ENCODE measurements at regions not wholly inside any gene's neighbourhood (a gene's known extent, or its start where the extent isn't known, plus 50 kb on each side); places are given as distances from the start of the nearest gene placed in this dataset.
A peak's percentile ranks its signal among the peaks of the same experiment; 100 is the strongest.
"Not testable (repeated sequence)": the region's sequence is repeated elsewhere in the genome, so short reads cannot be mapped to it uniquely, and the experiment has no call there.

DNA sequence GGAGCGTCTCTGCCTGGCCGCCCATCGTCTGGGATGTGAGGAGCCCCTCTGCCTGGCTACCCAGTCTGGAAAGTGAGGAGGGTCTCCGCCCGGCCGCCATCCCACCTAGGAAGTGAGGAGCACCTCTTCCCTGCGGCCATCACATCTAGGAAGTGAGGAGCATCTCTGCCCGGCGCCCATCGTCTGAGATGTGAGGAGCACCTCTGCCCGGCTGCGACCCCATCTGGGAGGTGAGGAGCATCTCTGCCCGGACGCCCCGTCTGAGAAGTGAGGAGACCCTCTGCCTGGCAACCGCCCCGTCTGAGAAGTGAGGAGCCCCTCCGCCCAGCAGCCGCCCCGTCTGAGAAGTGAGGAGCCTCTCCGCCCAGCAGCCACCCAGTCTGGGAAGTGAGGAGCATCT is 84.5 kb downstream of the IDS start:
- not testable (repeated sequence) for DNase-seq (ENCODE audit: low read depth in 2 of 2)

DNA sequence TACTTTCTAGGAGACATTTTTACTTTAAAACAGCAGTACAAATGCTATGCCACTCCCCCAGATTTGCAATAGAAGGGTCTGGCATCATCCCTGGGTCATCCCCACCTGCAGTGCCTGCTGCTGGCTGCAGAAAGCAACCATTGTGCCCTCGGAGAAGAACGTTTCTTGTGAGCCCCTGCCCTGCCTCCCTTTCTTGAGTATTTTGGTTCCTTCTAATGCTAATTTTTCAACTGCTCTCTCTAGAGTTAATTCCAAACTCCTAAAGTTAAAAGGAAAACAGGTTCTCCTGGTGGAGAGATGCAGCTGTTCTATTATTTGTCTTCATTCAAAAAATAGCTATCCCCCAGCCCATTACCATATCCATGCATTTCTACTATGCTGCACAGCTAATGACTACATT is 107.1 kb downstream of the IDS start:
- DNase-seq (ENCODE audit: low read depth in 2 of 2): no peak

DNA sequence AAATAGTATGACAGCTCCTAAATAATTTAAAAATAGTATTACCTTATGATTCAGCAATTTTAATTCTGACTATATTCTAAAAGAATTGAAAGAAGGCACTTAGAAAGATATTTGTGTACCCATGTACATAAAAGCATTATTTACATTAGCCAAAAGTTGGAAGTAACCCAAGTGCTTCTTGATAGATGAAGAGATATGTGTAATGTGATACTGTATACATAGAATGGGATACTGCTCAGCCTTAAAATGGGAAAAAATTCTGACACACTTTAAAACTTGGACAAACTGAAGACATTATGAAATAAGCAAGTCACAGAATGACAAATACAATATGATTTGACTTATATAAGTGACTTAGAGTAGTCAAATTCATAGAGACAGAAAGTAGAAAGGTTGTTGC is 112.2 kb downstream of the IDS start:
- DNase-seq (ENCODE audit: low read depth in 2 of 2): no peak

GRCh38 chrX:149383852-149384251 is 121.3 kb downstream of the IDS start:
- DNase-seq (ENCODE audit: low read depth in 2 of 2): no peak

DNA sequence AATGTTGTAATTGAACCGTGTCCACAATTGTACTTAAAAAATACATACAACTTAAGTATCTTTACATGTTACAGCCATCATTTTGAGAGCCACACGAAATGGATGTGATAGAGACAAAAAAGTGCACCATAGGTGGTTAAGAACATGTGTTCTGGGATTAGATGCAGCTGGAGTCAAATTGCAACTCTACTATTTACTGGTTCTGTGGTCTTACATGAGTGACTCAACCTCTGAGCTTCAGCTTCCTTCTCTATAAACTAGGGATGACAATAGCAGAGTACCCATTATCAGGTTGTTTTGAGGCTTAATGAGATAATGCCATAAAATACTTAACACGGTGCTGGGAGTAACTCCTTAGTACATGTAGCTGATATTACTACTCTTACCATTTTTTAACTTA is 130.4 kb downstream of the IDS start:
- no peak for DNase-seq (ENCODE audit: low read depth in 2 of 2)

- no peak for DNase-seq (ENCODE audit: low read depth in 2 of 2)
Observed at GRCh38 chrX:149372866-149373265, 132.2 kb downstream of the IDS start.

GRCh38 chrX:149371986-149372385 is 133.1 kb downstream of the IDS start:
- no peak for DNase-seq (ENCODE audit: low read depth in 2 of 2)

GRCh38 chrX:149370097-149370496 is 135.0 kb downstream of the IDS start:
- no peak for DNase-seq (ENCODE audit: low read depth in 2 of 2)

DNA sequence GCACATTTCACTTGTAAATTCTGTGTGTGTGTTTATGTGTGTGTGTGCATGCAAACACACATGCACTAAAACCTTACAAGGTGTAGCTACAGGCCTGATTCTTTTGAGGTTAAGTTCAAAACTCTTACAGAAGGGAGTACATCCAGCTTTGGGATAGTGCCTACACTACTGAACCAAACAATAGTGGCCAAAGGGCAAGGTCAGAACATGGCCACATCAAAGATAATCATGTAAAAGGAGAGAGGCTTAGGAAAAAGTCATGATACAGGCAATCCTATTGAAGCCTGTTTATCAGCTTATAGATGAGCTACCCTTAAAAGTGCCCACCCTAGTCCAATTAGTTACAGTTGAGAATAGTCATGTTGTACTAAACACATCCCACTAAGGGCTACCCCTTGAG is 139.6 kb downstream of the IDS start:
- no peak for DNase-seq (ENCODE audit: low read depth in 2 of 2)

DNA sequence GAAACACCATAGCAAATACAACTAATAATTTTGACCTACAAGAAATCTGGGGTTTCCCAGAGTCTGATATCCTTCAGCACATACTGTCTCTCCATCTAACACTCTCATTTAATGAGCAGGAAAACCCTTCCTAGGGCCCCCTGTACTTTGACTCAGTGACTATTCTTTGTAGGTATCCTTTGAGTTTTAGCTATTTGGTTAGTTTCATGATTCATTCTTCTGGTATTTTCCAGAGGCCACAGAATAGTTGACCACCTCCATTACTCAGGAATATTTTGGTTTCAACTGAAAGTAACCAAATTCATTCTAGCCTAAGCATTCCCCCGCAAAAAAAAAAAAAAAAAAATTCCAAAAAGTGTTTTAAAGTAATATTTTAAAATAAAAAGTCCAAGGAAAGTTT is 140.0 kb downstream of the IDS start:
- no peak for DNase-seq (ENCODE audit: low read depth in 2 of 2)

- DNase-seq (ENCODE audit: low read depth in 2 of 2): no peak
Observed at GRCh38 chrX:149363965-149364364, 141.1 kb downstream of the IDS start.

DNA sequence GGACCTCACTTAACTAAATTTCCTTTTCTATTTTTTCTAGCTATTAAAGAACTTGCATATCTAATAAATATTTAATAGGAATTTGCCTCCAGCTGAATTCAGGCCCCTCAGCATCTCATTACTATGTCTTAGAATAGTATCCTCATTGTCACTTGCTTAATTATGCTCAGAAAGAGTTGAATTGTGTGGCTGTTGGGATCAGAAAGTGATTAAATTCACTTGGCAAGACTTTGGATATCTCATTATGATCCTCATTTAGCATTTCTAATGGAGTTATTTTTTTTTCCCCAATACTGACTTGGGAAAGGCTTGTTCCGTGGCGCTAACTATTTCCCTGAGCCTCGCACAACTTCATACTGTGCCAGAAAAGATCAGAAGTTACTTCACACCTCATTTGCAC is 158.8 kb downstream of the IDS start:
- DNase-seq (ENCODE audit: low read depth in 2 of 2): no peak

- DNase-seq (ENCODE audit: low read depth in 2 of 2): no peak
Observed at GRCh38 chrX:149322316-149322715, 182.8 kb downstream of the IDS start.

- no peak for DNase-seq (ENCODE audit: low read depth in 2 of 2)
Observed at GRCh38 chrX:149313871-149314371, 191.2 kb downstream of the IDS start.

DNA sequence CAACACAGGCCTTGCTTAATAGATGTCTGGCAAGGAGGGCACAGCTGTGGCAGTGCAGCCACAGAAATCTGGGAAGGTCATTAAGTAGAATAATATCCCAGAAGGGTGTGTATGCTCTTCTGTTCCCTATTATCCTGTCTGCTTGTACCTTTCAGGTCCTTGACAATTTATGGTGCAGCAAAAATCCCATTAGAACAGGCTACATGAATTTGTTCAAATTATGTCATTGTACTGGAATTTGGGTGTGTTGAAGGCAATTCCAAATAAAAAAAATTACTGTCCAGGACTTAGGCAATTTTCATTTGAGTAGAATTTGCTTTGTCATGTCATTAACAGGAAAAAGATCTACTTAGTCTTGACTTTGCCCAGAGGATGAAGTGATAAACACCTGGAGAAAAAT is 192.1 kb downstream of the IDS start:
- no peak for DNase-seq (ENCODE audit: low read depth in 2 of 2)

DNA sequence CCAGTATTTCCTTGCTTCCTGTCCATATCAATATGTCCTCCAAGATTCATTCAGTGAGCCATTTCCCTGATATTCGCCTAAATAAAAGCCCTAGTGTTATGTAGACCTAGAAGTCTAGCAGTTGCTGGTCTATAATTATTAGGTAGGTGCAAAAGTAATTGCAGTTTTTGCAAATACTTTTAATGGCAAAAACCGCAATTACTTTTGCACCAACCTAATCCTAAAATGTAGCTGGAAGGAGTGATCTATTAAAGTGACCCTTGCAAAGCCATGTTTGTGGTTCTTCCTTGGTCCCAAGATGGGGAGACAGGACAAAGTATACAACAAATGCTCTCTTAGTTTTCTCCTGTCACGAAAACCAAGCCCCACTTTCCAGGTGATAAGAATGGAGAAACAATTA is 193.0 kb downstream of the IDS start:
- no peak for DNase-seq (ENCODE audit: low read depth in 2 of 2)

DNA sequence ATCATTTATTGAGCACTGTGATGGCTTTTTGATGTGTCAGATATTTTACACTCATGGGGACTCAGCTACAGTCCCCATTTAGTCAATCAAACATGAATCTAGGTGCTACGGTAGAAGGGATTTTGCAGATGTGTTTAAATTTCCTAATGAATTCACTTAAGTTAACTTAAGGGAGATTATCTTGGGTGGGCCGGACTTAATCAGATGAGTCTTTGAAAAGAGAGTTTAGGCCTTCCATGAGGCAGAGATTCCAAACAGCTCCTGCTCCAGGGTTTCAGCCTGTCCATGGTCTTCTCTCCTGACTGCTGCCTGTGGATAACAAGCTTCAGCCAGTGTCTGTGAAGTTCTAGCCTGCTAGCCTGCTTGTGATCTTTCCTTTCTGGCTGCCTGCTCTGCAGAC is 202.4 kb downstream of the IDS start:
- DNase-seq (ENCODE audit: low read depth in 2 of 2): no peak

- DNase-seq (ENCODE audit: low read depth in 2 of 2): no peak
Observed at GRCh38 chrX:149298111-149298510, 207.0 kb downstream of the IDS start.

DNA sequence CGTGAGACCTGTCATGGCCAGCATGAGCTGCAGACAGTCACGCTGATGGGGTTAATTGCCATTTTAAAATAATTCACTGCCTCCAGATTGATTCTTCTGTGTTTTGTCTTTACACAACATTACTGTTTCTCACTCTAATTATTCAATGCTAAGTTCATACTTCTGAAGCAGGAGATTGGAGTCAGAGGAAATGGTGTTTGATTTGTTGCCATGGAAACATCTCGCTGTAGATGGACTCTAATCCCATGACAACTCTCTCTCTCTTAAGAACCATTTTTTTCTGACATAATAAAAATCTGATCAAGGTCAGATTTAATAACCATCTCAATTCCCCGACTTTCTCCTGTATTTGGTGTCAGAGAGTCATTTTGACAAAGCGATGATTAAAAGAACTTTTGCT is 209.0 kb downstream of the IDS start:
- DNase-seq (ENCODE audit: low read depth in 2 of 2): no peak

DNA sequence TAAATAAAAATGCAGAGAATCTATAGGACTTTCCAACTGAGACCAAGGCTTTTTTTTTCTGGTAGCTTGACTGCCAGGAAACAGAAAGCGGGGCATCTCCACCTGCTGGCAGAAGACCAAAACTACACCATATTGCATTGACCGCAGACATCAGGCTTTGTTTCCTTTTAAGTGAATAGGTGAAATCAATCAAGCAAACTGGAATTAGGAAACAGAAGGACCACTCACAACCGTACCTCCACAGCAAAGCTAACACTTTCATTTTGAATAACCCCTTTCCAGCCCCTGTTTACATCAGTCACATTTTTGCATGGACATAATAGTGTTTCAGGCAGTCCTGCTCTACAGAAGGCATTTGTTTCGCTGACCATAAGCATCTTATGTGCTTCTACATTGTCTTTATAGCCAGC is 218.2 kb downstream of the IDS start:
- peak; percentile 41 to 64 for DNase-seq (ENCODE audit: low read depth in 2 of 2)

- DNase-seq (ENCODE audit: low read depth in 2 of 2): no peak
Observed at GRCh38 chrX:149284616-149285015, 220.5 kb downstream of the IDS start.

- DNase-seq (ENCODE audit: low read depth in 2 of 2): no peak
Observed at GRCh38 chrX:149283853-149284252, 221.3 kb downstream of the IDS start.

DNA sequence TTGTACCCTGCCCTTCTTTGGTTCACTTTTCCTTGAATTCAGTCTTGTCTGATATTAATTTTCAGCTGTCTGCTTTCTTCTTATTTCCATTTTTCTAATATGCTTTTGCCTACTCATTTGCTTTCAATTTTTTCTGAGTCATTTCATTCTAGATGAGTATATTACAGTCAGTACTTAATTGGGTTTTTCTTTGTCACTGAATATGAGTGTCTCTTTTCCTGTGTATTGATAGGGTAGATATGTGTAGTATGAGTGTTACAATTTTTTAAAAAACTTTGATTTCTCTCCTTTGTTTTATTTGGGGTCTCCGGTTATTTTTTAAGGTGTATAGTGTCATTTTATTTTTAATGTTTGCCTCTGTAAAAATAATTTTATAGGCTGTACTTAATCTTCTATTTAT is 222.2 kb downstream of the IDS start:
- no peak for DNase-seq (ENCODE audit: low read depth in 2 of 2)

DNA sequence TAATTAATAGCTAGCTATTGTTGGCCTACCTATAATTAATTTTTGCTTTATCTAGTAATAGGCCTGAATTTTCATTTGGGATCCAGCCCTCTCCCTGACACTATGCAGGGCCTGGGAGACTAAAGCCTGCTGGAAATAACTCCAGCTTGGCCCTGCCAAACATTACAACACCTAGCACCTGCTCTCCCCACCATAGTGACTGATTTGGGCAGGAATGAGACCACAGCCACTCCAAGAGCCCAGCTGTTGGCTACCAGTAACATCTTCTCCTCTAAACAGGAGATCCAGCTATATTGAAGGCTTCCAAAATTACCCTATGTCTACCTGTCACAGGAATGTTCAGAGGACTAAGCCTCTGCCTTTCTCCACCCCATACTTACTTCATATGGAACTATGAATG is 225.1 kb downstream of the IDS start:
- no peak for DNase-seq (ENCODE audit: low read depth in 2 of 2)

GRCh38 chrX:149275836-149276235 is 229.3 kb downstream of the IDS start:
- no peak for DNase-seq (ENCODE audit: low read depth in 2 of 2)
